ENCODE measurements at regions not wholly inside any gene's neighbourhood (a gene's known extent, or its start where the extent isn't known, plus 50 kb on each side); places are given as distances from the start of the nearest gene placed in this dataset.
A peak's percentile ranks its signal among the peaks of the same experiment; 100 is the strongest.

DNA sequence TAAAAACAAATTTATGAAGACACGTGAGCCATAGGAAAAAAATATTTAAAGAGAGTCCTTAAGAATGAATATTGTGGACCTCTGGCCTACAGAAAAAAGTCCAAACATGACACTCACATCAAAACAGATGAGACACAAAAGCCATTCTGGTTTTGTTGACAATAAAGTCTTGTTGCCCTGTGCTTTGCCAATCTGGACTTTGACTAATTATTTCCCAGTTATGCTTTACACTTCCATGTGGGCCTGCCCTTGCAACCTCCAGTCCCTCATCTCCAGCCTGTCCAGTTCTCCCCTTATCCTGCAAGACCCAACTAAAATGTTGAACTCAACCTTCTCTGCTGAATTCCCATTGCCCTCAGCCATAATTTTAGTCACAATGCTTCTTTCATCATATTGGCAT lies 184.5 kb upstream of the SERP2 start:
- H3K36me3 ChIP-seq (ENCODE audit: insufficient read depth, low read length), result no peaks in the 10 kb centered on the region
- H3K4me2 ChIP-seq (ENCODE audit: low read depth, low read length, poor library complexity, severe bottlenecking), result no peak overlapping the region
- no peaks in the 10 kb centered on the region for H3K79me2 ChIP-seq (ENCODE audit: insufficient read depth, low read length)
- no peak overlapping the region for H2AFZ ChIP-seq (ENCODE audit: low read length)
- no peaks in the 10 kb centered on the region for H3F3A ChIP-seq (ENCODE audit: low read depth)
- H3K27me3 ChIP-seq (ENCODE audit: insufficient read depth, low read length, poor library complexity, severe bottlenecking), result no peaks in the 10 kb centered on the region
- no peak overlapping the region for H3K9ac ChIP-seq (ENCODE audit: low read depth, low read length, poor library complexity, severe bottlenecking)
- no peaks in the 10 kb centered on the region for H3K9me3 ChIP-seq (ENCODE audit: insufficient read depth, low read depth, low read length)
- no peak for TF ChIP-seq EZH2phosphoT487 (IDR thresholded peaks at IDR 0.05; ENCODE audit: borderline replicate concordance)
- TF ChIP-seq, protein P1, sequence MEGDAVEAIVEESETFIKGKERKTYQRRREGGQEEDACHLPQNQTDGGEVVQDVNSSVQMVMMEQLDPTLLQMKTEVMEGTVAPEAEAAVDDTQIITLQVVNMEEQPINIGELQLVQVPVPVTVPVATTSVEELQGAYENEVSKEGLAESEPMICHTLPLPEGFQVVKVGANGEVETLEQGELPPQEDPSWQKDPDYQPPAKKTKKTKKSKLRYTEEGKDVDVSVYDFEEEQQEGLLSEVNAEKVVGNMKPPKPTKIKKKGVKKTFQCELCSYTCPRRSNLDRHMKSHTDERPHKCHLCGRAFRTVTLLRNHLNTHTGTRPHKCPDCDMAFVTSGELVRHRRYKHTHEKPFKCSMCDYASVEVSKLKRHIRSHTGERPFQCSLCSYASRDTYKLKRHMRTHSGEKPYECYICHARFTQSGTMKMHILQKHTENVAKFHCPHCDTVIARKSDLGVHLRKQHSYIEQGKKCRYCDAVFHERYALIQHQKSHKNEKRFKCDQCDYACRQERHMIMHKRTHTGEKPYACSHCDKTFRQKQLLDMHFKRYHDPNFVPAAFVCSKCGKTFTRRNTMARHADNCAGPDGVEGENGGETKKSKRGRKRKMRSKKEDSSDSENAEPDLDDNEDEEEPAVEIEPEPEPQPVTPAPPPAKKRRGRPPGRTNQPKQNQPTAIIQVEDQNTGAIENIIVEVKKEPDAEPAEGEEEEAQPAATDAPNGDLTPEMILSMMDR (conservative IDR thresholded peaks at IDR 0.05; ENCODE audit: low read length), result no peak
- H3K4me1 ChIP-seq (ENCODE audit: insufficient read depth, low read length, poor library complexity, severe bottlenecking), result peaks cover 4% of the 10 kb centered on the region
- H3K4me3 ChIP-seq (ENCODE audit: low read length, poor library complexity, severe bottlenecking), result no peak overlapping the region
- no peaks in the 10 kb centered on the region for H3K9me2 ChIP-seq (replicated peaks; ENCODE audit: low read depth, low read length)
- no peaks in the 10 kb centered on the region for H4K20me1 ChIP-seq (ENCODE audit: insufficient read depth, low read length, poor library complexity, severe bottlenecking)

DNA sequence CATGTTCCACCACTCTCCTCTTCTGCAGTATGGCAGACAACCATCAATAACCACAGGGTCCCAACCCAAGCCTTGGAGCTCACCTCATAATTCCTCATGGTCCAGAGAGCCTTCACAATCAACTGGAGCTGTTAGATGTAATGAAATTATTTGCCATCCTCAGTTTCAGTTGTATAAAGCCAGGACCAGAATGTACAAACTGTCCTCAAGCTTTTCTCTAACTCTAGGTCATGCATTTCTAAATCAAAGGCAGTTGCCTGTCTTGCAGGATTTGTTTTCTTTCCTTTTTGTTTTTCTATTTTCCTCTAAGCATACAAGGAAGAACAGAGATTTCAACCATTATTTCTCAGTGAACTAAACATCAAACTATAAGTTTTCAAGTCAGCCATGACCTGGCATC lies 182.5 kb upstream of the SERP2 start:
- H3K4me3 ChIP-seq (ENCODE audit: low read length, poor library complexity, severe bottlenecking), result no peak overlapping the region
- H3K9ac ChIP-seq (ENCODE audit: low read depth, low read length, poor library complexity, severe bottlenecking), result no peak overlapping the region
- H3F3A ChIP-seq (ENCODE audit: low read depth), result no peaks in the 10 kb centered on the region
- TF ChIP-seq EZH2phosphoT487 (IDR thresholded peaks at IDR 0.05; ENCODE audit: borderline replicate concordance), result no peak
- TF ChIP-seq, protein P1 (conservative IDR thresholded peaks at IDR 0.05; ENCODE audit: low read length), result no peak
- H3K79me2 ChIP-seq (ENCODE audit: insufficient read depth, low read length), result no peaks in the 10 kb centered on the region
- no peaks in the 10 kb centered on the region for H3K9me2 ChIP-seq (replicated peaks; ENCODE audit: low read depth, low read length)
- peak overlapping the region; percentile 57 for H2AFZ ChIP-seq (ENCODE audit: low read length)
- no peaks in the 10 kb centered on the region for H4K20me1 ChIP-seq (ENCODE audit: insufficient read depth, low read length, poor library complexity, severe bottlenecking)
- peaks cover 15% of the 10 kb centered on the region for H3K4me1 ChIP-seq (ENCODE audit: insufficient read depth, low read length, poor library complexity, severe bottlenecking)
- no peaks in the 10 kb centered on the region for H3K27me3 ChIP-seq (ENCODE audit: insufficient read depth, low read length, poor library complexity, severe bottlenecking)
- no peaks in the 10 kb centered on the region for H3K9me3 ChIP-seq (ENCODE audit: insufficient read depth, low read depth, low read length)
- no peaks in the 10 kb centered on the region for H3K36me3 ChIP-seq (ENCODE audit: insufficient read depth, low read length)
- H3K4me2 ChIP-seq (ENCODE audit: low read depth, low read length, poor library complexity, severe bottlenecking), result no peak overlapping the region

DNA sequence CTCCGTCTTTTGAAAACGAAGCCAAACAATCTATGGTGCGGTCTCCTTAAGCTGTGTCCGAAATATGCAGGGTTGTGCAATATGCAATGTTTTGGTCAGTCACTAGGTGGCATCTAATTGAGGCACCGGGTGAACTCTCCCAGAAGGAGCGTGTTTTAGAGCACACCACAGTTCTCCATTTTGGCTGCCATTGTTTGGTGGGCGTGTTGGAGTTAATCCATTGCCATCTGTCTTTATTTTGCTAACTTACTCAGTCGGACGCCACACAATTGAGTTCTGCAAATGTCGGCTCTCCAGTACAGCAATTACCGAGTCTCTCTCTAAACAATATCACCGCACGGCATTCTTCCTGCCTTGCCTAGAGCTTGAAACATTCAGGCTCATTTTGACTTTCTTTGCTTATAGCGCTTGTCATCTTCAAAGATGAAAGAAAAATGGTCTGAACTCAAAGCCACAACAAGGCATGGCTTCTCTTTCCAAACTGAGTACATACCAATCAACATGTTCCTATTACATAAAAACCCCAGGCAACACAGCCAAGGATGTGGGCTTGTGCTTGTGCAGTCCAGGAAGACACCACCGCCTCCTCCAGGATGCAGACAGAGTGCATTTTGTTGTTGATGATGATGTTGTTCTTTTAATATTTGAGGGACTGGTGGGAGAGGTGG lies 182.0 kb upstream of the SERP2 start:
- Histone ChIP-seq H3K9ac (ENCODE audit: low read depth, low read length, poor library complexity, severe bottlenecking) (no peak overlapping the region), H3K4me1 (ENCODE audit: insufficient read depth, low read length, poor library complexity, severe bottlenecking) (peaks cover 21% of the 10 kb centered on the region), H3K4me3 (ENCODE audit: low read length, poor library complexity, severe bottlenecking) (no peak overlapping the region), H3K4me2 (ENCODE audit: low read depth, low read length, poor library complexity, severe bottlenecking) (no peak overlapping the region), H3K36me3 (ENCODE audit: insufficient read depth, low read length) (no peaks in the 10 kb centered on the region), H3K27me3 (ENCODE audit: insufficient read depth, low read length, poor library complexity, severe bottlenecking) (no peaks in the 10 kb centered on the region), H3K9me3 (ENCODE audit: insufficient read depth, low read depth, low read length) (no peaks in the 10 kb centered on the region), H4K20me1 (ENCODE audit: insufficient read depth, low read length, poor library complexity, severe bottlenecking) (no peaks in the 10 kb centered on the region), H3F3A (ENCODE audit: low read depth) (no peaks in the 10 kb centered on the region), H3K9me2 (replicated peaks; ENCODE audit: low read depth, low read length) (no peaks in the 10 kb centered on the region), H3K79me2 (ENCODE audit: insufficient read depth, low read length) (no peaks in the 10 kb centered on the region), H2AFZ (ENCODE audit: low read length) (peak overlapping the region; percentile 57)
- no peak for TF ChIP-seq EZH2phosphoT487 (IDR thresholded peaks at IDR 0.05; ENCODE audit: borderline replicate concordance)
- TF ChIP-seq, protein P1 (conservative IDR thresholded peaks at IDR 0.05; ENCODE audit: low read length), result peak; percentile 71
